ENCODE measurements at regions not wholly inside any gene's neighbourhood (a gene's known extent, or its start where the extent isn't known, plus 50 kb on each side); places are given as distances from the start of the nearest gene placed in this dataset.

- TF ChIP-seq CTCF (IDR thresholded peaks at IDR 0.05) (no peak), POLR2A (IDR thresholded peaks at IDR 0.05) (no peak)
These were observed 172.9 kb upstream of the CDYL start for GRCh38 chr6:4603291-4603690.

Measured in lower leg skin (tissue), 3 donors.